GDM1 (cell line): ENCODE measurements at regions not wholly inside any gene's neighbourhood (a gene's known extent, or its start where the extent isn't known, plus 50 kb on each side); places are given as distances from the start of the nearest gene placed in this dataset.

Experiments
- DNase-seq: peaks from one replicate; lab custom pipeline; 2025; lab: John Stamatoyannopoulos, UW

GRCh38 chr6:51411496-51412125 lies 592.9 kb downstream of the TFAP2B start:
- no peak for DNase-seq

DNA sequence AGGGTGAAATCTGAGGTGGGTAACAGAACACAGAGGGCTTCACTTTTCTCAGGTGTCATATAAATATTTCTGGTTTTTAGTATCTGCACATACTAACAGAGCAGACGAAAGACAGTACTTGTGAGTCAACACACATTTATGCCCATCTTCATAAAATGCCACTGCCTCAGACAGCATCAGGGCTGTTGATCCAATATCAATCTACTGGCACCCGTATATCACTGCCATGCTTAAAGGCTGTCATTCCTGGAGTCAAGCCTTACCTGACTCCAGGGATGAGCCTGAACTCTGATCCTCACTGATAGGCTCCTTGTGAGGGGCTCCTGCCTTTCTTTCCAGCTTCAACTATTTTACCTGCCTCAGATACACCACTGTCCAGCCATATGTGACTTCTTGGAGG lies 595.7 kb downstream of the TFAP2B start:
- DNase-seq: no peak

- no peak for DNase-seq
These were observed 596.8 kb downstream of the TFAP2B start for GRCh38 chr6:51415501-51415900.

GRCh38 chr6:51429017-51429712 lies 610.5 kb downstream of the TFAP2B start:
- no peak for DNase-seq

- DNase-seq: no peak
These were observed 611.9 kb downstream of the TFAP2B start for GRCh38 chr6:51430589-51430988.

DNA sequence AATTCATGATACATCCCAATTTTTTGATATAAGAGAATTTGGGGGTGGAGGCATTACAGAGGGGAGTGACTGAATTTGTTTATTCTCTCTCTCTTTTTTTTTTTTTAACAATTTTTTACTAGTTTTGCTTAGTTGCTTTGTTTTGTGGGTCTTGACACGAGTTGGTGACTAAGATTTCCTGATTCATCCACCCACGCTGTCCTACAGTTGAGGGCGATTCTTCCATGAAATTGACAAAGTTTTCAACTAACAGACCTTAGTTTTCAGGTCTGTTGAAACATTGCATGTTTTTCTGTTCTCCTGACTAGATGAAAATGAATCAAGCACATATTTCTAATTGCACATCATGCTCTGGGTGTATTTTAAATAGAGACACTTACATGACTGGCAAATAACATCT lies 613.8 kb downstream of the TFAP2B start:
- DNase-seq: no peak

DNA sequence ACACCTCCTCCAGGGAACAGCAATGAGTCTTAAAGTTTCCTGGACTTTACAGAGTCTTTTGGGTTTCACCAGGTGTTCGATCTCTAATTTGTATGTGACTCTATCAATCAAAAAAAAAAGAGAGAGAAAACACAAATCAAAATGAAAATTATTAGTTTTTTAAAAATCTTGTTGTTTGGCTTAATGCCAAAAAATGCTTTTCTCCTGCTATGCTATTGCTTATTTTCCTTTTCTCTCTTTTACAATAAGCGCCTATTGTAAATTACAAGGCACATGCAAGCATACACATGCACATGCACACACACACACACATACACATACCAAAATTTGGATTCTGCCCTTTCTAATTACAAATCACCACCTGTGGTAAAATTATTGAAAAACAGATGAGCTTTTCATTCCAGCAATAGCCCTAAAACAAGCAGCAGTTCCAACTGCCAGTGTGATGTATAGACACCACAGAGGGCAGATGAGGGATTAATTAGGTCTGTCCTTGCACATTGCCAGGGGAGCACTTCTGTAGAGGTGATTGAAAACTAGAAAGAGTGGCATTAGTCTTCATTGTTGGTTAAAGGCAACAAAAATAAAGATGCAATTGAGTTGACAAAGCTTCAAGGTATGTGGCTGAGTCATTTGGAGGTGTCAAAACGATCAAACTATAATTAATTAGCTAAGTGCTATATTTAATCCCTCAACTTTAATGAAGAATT lies 631.7 kb downstream of the TFAP2B start:
- DNase-seq: no peak

- DNase-seq: no peak
These were observed 632.3 kb downstream of the TFAP2B start for GRCh38 chr6:51450958-51451357.

DNA sequence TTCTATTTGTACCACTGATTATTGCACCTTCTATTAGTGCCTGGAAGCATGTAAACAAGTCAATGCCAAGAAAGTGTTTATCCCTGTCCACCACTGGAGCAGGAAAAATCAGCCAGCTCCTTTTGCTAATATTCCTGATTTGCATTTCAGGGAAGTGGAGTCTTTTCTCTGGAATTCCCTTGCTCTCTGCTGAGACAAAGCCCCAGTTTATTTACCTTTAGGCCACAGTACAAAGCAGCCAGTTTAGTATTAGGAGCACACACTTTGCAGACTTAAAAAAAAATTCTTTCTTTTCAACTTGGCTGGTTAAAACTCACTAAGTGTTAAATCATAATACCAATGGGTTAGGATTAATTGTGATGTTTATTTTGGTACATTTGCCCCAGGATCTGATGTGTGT lies 631.1 kb downstream of the PKHD1 start:
- no peak for DNase-seq

DNA sequence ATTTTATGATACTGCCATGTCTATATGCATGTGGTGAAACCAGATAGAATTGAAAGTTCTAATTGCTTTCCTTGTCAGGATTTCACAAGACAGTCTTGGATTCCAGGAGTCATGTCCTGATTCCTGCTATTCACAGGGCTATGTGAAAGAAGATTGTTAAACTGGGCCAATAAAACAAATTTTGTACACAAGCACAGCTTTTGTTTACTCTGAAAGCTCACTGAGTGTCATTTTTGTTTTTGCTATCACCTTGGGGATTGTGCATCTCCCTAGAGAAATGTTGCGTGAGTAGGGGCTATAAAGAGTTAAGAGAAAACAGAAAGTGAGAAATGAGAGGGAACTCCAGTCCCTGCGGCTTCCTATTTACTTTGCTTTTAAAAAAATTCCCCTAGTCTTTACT lies 627.5 kb downstream of the PKHD1 start:
- no peak for DNase-seq

DNA sequence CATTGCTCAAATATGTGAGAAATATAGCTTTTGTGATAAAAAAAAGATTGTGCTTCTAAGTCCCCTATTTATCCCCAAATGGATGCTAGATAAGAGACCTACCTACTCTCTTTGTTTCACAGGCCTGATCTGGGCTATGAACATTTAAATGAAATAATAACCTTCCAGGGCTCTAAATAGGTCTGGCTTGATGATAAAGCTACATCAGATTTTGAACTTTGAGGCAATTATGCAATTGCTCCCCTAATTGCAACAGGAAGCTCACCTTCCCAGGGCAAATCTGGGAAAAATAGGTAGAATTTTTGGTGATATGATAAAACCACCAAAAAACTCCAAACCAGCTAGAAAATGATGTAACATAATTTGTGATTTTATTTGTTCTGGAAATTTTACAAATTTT lies 624.5 kb downstream of the PKHD1 start:
- DNase-seq: no peak

GRCh38 chr6:51463321-51463720 lies 624.1 kb downstream of the PKHD1 start:
- DNase-seq: no peak

DNA sequence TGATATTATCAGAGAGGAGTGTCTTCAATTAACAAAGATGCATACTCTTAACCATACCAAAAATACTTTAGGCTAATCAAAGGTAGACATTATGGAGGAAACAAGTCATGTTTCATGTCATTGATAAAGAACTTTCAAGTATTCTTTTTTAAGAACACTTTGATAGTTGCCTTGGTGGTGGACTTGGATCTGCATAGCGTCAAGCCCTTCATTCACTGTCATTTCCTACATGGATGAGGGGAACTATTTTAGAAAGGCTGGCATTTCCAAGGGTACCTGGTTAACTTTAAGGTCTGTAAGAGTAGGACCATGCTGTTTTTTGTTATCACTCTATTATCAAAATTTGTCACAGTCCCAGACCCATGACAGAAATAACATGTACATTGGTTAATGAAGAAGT lies 622.5 kb downstream of the PKHD1 start:
- no peak for DNase-seq

DNA sequence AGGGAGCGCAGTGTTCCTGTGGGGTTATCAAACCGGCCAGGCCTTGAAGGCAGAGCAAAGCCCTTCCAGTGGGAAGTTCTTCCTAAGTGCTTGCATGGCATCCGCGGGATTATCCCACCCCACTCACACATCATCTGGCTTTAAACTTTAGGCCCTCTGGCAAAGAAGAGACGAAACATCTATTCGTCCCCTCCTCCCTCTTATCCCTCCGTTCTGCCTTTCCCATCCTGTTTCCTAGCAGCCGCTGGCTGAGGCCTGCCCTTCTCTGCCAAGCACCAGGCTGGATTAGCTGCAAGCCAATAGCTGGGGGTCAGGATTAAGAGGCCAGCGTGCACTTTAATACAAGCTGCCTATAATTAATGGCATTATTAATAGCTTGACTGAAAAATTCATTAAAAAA lies 621.0 kb downstream of the PKHD1 start:
- DNase-seq: no peak

DNA sequence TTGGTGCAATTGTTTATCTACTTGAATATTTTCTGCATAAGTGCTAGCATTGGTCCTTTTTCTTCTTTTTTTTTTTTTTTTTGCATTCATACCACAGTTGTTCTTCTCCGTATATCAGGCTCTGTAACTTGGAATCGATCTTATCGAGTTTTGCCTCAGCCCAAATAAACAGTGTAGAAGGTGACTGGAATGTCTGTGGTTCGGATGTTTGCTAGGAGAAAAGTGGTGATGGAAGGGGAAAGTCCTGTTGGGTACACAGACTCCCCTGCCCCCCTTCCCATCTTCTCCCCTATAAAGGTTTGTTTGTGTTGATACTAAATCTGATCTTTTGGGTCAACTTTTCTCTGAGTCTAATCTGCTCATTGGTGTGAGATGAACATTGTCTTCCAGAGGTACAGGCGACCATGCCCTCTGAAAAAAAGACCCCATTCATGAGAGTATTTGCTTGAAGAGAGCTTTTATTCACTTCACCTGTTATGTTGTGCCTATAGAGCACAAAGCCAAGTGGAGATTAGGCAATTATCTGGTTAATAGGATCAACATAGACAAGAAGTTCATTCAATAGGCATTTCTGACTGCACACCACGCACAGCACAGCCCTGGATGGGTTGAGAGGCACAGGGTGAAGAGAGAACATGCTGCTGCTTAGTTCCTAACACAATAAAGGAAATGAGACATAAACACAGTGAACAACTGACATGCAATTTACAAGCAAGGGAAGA lies 620.0 kb downstream of the PKHD1 start:
- DNase-seq: no peak

DNA sequence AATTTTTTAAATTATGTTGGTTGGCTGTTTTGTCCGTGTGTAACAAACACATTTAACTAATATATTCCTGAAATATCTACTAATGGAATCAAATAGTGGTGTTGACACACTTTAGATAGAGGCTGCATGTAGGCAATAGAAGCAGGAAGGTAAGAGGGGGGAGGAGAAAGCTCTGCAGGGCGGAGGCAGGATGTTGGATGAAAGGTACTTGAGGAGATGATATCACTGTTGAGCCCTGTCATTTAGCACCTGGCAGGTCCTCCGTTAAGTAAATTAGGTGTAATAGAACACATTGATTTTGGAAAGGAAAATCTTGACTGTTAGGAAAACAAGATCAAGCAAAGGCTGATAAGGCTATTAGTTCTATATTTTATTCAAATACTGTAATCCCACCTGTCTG lies 618.7 kb downstream of the PKHD1 start:
- no peak for DNase-seq

GRCh38 chr6:51472745-51473487 lies 614.5 kb downstream of the PKHD1 start:
- no peak for DNase-seq

- no peak for DNase-seq
These were observed 613.1 kb downstream of the PKHD1 start for GRCh38 chr6:51474022-51474975.

- no peak for DNase-seq
These were observed 609.6 kb downstream of the PKHD1 start for GRCh38 chr6:51477711-51478311.

GRCh38 chr6:51479296-51479695 lies 608.1 kb downstream of the PKHD1 start:
- no peak for DNase-seq
